Panc1 (cell line): ENCODE measurements at regions not wholly inside any gene's neighbourhood (a gene's known extent, or its start where the extent isn't known, plus 50 kb on each side); places are given as distances from the start of the nearest gene placed in this dataset.

ENCODE experiments used
- ATAC-seq: fragments of 200-7000 bp; cut with Tn5 transposase; 2 replicates; pipeline ENCODE4 v1.9.1; 2020; ENCODE audit warnings: mild to moderate bottlenecking, moderate library complexity
- BruUV-seq: library from RNA; stranded (reverse); fragments of 400-500 nt; replicated peaks from 2 replicates; lab custom pipeline; 2021; lab: Mats Ljungman, UMichigan
- CTCF ChIA-PET: fragments of 300-600 bp; sonication (Branson Sonifier 250); formaldehyde crosslinking; loops from one replicate; lab custom pipeline; 2022; ENCODE audit warnings: antibody characterized with exemption; lab: Charles Lee
- POLR2A ChIA-PET: fragments of 300-600 bp; sonication (Branson Sonifier 250); formaldehyde crosslinking; loops from one replicate; lab custom pipeline; 2022; ENCODE audit warnings: antibody characterized with exemption; lab: Charles Lee
- DNase-seq: peaks from one replicate; pipeline ENCODE4 v3.0.0-alpha.2; 2010; ENCODE audit warnings: low read depth, low spot score
- H3K27ac ChIP-seq: 2 replicates; pipeline ENCODE4 v1.5.1; 2011; ENCODE audit warnings: mild to moderate bottlenecking, low read length, inconsistent platforms
- H3K27me3 ChIP-seq: fragments of 200-500 bp; sonication (Bioruptor generic); 2 replicates; pipeline ENCODE4 v1.6.0; 2014; ENCODE audit warnings: low read length, inconsistent platforms; ENCODE audit not compliant: control insufficient read depth, insufficient read depth
- H3K36me3 ChIP-seq: fragments of 200-500 bp; sonication (Bioruptor generic); 2 replicates; pipeline ENCODE4 v1.5.1; 2014; ENCODE audit warnings: inconsistent platforms, mild to moderate bottlenecking, low read length, moderate library complexity; ENCODE audit not compliant: control insufficient read depth, insufficient read depth
- H3K4me1 ChIP-seq: 2 replicates; pipeline ENCODE4 v1.5.1; 2011; ENCODE audit warnings: inconsistent platforms, mild to moderate bottlenecking, low read length, moderate library complexity; ENCODE audit not compliant: control insufficient read depth, insufficient read depth
- H3K4me3 ChIP-seq, 2 experiments: 2 replicates each; pipeline ENCODE4 v1.5.1; 2011 to 2012; ENCODE audit warnings: low read depth in 2 of 2, low read length in 2 of 2, mild to moderate bottlenecking in 2 of 2, inconsistent platforms in 1 of 2, moderate library complexity in 1 of 2
- H3K9me3 ChIP-seq: fragments of 200-500 bp; sonication (Bioruptor generic); 2 replicates; pipeline ENCODE4 v1.5.1; 2014; ENCODE audit warnings: low read depth, mild to moderate bottlenecking, inconsistent platforms, low read length, moderate library complexity; ENCODE audit not compliant: control insufficient read depth, insufficient read depth
- POLR2AphosphoS5 ChIP-seq: IDR thresholded peaks from 2 replicates; pipeline ENCODE4 v1.6.1; 2012; ENCODE audit warnings: mild to moderate bottlenecking, low read depth, low read length, moderate library complexity
- SIN3A ChIP-seq: IDR thresholded peaks from 2 replicates; pipeline ENCODE4 v1.6.1; 2012; ENCODE audit warnings: low read depth, mild to moderate bottlenecking, low read length, moderate library complexity, borderline replicate concordance; ENCODE audit not compliant: insufficient read depth
- TCF7L2 ChIP-seq: IDR thresholded peaks from 2 replicates; pipeline ENCODE4 v1.6.1; 2011; ENCODE audit warnings: mild to moderate bottlenecking, low read depth, low read length, inconsistent platforms
- in situ Hi-C: cut with HindIII; loops from 2 replicates; pipeline ENCODE4 v1.10.0; 2016; ENCODE audit warnings: low sequenced_read_pairs, low pct_unique_long_range_greater_than_20kb
- intact Hi-C: fragments of 100-400 bp; cut with micrococcal nuclease; formaldehyde crosslinking; loops from one replicate; pipeline ENCODE4 v1.10.0; 2022; ENCODE audit not compliant: unreplicated experiment
- TF ChIP-seq, protein P1 (sequence below), 2 experiments: IDR thresholded peaks; 2 replicates each; pipeline ENCODE4 v1.6.1; 2011 to 2012; ENCODE audit warnings: low read depth in 2 of 2, control low read depth in 1 of 2, low read length in 1 of 2, mild to moderate bottlenecking in 1 of 2, moderate library complexity in 1 of 2; ENCODE audit not compliant: insufficient read depth in 1 of 2
- TF ChIP-seq, protein P2 (sequence below): fragments of 450-650 bp; IDR thresholded peaks from 2 replicates; pipeline ENCODE4 v1.5.1; 2017; ENCODE audit warnings: mild to moderate bottlenecking

- CTCF ChIA-PET, result no interaction called here
- no peaks in the 10 kb centered on the region for H3K4me1 ChIP-seq
- no TSS peak for BruUV-seq
- ATAC-seq (no peak), DNase-seq (no peak)
- intact Hi-C loops, result no loop called here
- POLR2A ChIA-PET, result no interaction called here
- no peak overlapping the region for H3K27ac ChIP-seq
- H3K36me3 ChIP-seq, result no peaks in the 10 kb centered on the region
- no peak overlapping the region for H3K4me3 ChIP-seq
- no peak for TF ChIP-seq TCF7L2
- TF ChIP-seq SIN3A, result no peak
- TF ChIP-seq POLR2AphosphoS5, result no peak
- TF ChIP-seq, protein P1, sequence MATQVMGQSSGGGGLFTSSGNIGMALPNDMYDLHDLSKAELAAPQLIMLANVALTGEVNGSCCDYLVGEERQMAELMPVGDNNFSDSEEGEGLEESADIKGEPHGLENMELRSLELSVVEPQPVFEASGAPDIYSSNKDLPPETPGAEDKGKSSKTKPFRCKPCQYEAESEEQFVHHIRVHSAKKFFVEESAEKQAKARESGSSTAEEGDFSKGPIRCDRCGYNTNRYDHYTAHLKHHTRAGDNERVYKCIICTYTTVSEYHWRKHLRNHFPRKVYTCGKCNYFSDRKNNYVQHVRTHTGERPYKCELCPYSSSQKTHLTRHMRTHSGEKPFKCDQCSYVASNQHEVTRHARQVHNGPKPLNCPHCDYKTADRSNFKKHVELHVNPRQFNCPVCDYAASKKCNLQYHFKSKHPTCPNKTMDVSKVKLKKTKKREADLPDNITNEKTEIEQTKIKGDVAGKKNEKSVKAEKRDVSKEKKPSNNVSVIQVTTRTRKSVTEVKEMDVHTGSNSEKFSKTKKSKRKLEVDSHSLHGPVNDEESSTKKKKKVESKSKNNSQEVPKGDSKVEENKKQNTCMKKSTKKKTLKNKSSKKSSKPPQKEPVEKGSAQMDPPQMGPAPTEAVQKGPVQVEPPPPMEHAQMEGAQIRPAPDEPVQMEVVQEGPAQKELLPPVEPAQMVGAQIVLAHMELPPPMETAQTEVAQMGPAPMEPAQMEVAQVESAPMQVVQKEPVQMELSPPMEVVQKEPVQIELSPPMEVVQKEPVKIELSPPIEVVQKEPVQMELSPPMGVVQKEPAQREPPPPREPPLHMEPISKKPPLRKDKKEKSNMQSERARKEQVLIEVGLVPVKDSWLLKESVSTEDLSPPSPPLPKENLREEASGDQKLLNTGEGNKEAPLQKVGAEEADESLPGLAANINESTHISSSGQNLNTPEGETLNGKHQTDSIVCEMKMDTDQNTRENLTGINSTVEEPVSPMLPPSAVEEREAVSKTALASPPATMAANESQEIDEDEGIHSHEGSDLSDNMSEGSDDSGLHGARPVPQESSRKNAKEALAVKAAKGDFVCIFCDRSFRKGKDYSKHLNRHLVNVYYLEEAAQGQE (IDR thresholded peaks at IDR 0.05; ENCODE audit: insufficient read depth in 1 of 2, low read depth in 2 of 2, low read length in 1 of 2), result no peak
- TF ChIP-seq, protein P2, sequence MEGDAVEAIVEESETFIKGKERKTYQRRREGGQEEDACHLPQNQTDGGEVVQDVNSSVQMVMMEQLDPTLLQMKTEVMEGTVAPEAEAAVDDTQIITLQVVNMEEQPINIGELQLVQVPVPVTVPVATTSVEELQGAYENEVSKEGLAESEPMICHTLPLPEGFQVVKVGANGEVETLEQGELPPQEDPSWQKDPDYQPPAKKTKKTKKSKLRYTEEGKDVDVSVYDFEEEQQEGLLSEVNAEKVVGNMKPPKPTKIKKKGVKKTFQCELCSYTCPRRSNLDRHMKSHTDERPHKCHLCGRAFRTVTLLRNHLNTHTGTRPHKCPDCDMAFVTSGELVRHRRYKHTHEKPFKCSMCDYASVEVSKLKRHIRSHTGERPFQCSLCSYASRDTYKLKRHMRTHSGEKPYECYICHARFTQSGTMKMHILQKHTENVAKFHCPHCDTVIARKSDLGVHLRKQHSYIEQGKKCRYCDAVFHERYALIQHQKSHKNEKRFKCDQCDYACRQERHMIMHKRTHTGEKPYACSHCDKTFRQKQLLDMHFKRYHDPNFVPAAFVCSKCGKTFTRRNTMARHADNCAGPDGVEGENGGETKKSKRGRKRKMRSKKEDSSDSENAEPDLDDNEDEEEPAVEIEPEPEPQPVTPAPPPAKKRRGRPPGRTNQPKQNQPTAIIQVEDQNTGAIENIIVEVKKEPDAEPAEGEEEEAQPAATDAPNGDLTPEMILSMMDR, result no peak
- H3K27me3 ChIP-seq, result peaks cover 4% of the 10 kb centered on the region; the same call in 1 of the 2 replicates
- H3K9me3 ChIP-seq, result no peaks in the 10 kb centered on the region
- in situ Hi-C loops, result no loop called here
Measured at GRCh38 chr2:239793086-239793485, 232.1 kb downstream of the NDUFA10 start.

GRCh38 chr2:239792405-239793084, 232.6 kb downstream of the NDUFA10 start:
- peaks cover 4% of the 10 kb centered on the region; the same call in 1 of the 2 replicates for H3K27me3 ChIP-seq
- no peaks in the 10 kb centered on the region for H3K36me3 ChIP-seq
- TF ChIP-seq POLR2AphosphoS5 (no peak), TCF7L2 (no peak), SIN3A (no peak)
- TF ChIP-seq, protein P2, result no peak
- TF ChIP-seq, protein P1 (IDR thresholded peaks at IDR 0.05; ENCODE audit: insufficient read depth in 1 of 2, low read depth in 2 of 2, low read length in 1 of 2), result no peak
- no peaks in the 10 kb centered on the region for H3K4me1 ChIP-seq
- no peak overlapping the region for H3K4me3 ChIP-seq
- ChIA-PET POLR2A (interaction anchor here (0.9 kb wide), 1 partner anchor 10 kb away, joined by 4 read pairs; no protein-coding TSS in a partner anchor), CTCF (no interaction called here)
- ATAC-seq (peak; percentile 62; the same call in 1 of the 2 replicates), DNase-seq (no peak)
- no TSS peak for BruUV-seq
- in situ Hi-C loops, result no loop called here
- intact Hi-C loops, result no loop called here
- H3K9me3 ChIP-seq, result no peaks in the 10 kb centered on the region
- H3K27ac ChIP-seq, result no peak overlapping the region
